IMR-90 (cell line): ENCODE measurements at regions not wholly inside any gene's neighbourhood (a gene's known extent, or its start where the extent isn't known, plus 50 kb on each side); places are given as distances from the start of the nearest gene placed in this dataset.

Experiments used
- ATAC-seq: fragments of 200-7000 bp; cut with Tn5 transposase; 2 replicates; pipeline ENCODE4 v1.9.1; 2020; ENCODE audit warnings: low read depth, mild to moderate bottlenecking, moderate library complexity
- BruUV-seq: library from RNA; stranded (reverse); fragments of 400-500 nt; replicated peaks from 2 replicates; lab custom pipeline; 2021; lab: Mats Ljungman, UMichigan
- CTCF ChIA-PET: fragments of 300-600 bp; formaldehyde crosslinking; extraction: SDS; loops from one replicate; lab custom pipeline; 2021; ENCODE audit warnings: antibody characterized with exemption; lab: Yijun Ruan, JAX
- POLR2A ChIA-PET: fragments of 300-600 bp; sonication (Branson Sonifier 250); formaldehyde crosslinking; loops from one replicate; lab custom pipeline; 2022; ENCODE audit warnings: antibody characterized with exemption; ENCODE audit not compliant: unreplicated experiment; lab: Charles Lee
- DNase-seq: peaks from one replicate; pipeline ENCODE4 v3.0.0; 2013
- H2AFZ ChIP-seq: replicated peaks from 2 replicates; pipeline ENCODE3; 2013; ENCODE audit warnings: low read length, mild to moderate bottlenecking; ENCODE audit not compliant: poor library complexity
- H2AK5ac ChIP-seq: 2 replicates; pipeline ENCODE4 v1.6.1; 2013; ENCODE audit warnings: low read depth, low read length, inconsistent platforms
- H2AK9ac ChIP-seq: replicated peaks from 2 replicates; pipeline ENCODE3; 2013; ENCODE audit warnings: mild to moderate bottlenecking, low read depth, low read length, moderate library complexity; ENCODE audit not compliant: poor library complexity
- H2BK120ac ChIP-seq: 2 replicates; pipeline ENCODE4 v1.6.1; 2013; ENCODE audit warnings: low read depth, low read length, inconsistent platforms
- H2BK15ac ChIP-seq: 3 replicates; pipeline ENCODE4 v1.6.1; 2013; ENCODE audit warnings: low read depth, low read length, inconsistent platforms
- H2BK20ac ChIP-seq: 2 replicates; pipeline ENCODE4 v1.6.1; 2013; ENCODE audit warnings: low read depth, mild to moderate bottlenecking, inconsistent platforms, low read length, moderate library complexity
- H2BK5ac ChIP-seq: 2 replicates; pipeline ENCODE4 v1.6.1; 2013; ENCODE audit warnings: mild to moderate bottlenecking, low read depth, low read length, inconsistent platforms; ENCODE audit not compliant: poor library complexity, severe bottlenecking
- H3K14ac ChIP-seq: replicated peaks from 2 replicates; pipeline ENCODE4 v1.6.1; 2013; ENCODE audit warnings: low read depth, low read length, inconsistent platforms
- H3K18ac ChIP-seq: 2 replicates; pipeline ENCODE4 v1.6.1; 2013; ENCODE audit warnings: low read depth, low read length, control low read depth
- H3K23ac ChIP-seq: 2 replicates; pipeline ENCODE4 v1.6.1; 2013; ENCODE audit warnings: low read depth, low read length, inconsistent platforms
- H3K27ac ChIP-seq: 2 replicates; pipeline ENCODE4 v1.5.1; 2013; ENCODE audit warnings: mild to moderate bottlenecking, control low read depth, low read length; ENCODE audit not compliant: insufficient read depth
- H3K27me3 ChIP-seq: 2 replicates; pipeline ENCODE4 v1.6.1; 2013; ENCODE audit warnings: low read length; ENCODE audit not compliant: control insufficient read depth, insufficient read depth
- H3K36me3 ChIP-seq: 2 replicates; pipeline ENCODE4 v1.6.1; 2013; ENCODE audit warnings: low read length, mixed read lengths; ENCODE audit not compliant: control insufficient read depth, insufficient read depth
- H3K4ac ChIP-seq: 2 replicates; pipeline ENCODE4 v1.6.1; 2013; ENCODE audit warnings: low read depth, low read length, inconsistent platforms
- H3K4me1 ChIP-seq: 2 replicates; pipeline ENCODE4 v1.6.1; 2013; ENCODE audit warnings: low read length, mixed read lengths; ENCODE audit not compliant: control insufficient read depth, insufficient read depth
- H3K4me2 ChIP-seq: 2 replicates; pipeline ENCODE4 v1.6.1; 2013; ENCODE audit warnings: low read depth, mild to moderate bottlenecking, control low read depth, low read length, moderate library complexity
- H3K4me3 ChIP-seq: 2 replicates; pipeline ENCODE4 v1.5.1; 2013; ENCODE audit warnings: low read depth, mild to moderate bottlenecking, control low read depth, low read length, moderate library complexity; ENCODE audit not compliant: insufficient read depth
- H3K56ac ChIP-seq: 2 replicates; pipeline ENCODE4 v1.6.1; 2013; ENCODE audit warnings: low read length, inconsistent platforms; ENCODE audit not compliant: insufficient read depth; ENCODE audit errors: extremely low read depth
- H3K79me1 ChIP-seq, 2 experiments: 2 replicates each; pipeline ENCODE4 v1.6.1; 2013; ENCODE audit warnings: low read length in 2 of 2, inconsistent platforms in 1 of 2, low read depth in 1 of 2
- H3K9ac ChIP-seq: 2 replicates; pipeline ENCODE4 v1.6.1; 2013; ENCODE audit warnings: low read depth, low read length, control low read depth
- H3K9me1 ChIP-seq: 2 replicates; pipeline ENCODE4 v1.6.1; 2013; ENCODE audit warnings: low read length, inconsistent platforms; ENCODE audit not compliant: insufficient read depth
- H3K9me3 ChIP-seq: 2 replicates; pipeline ENCODE4 v1.6.1; 2013; ENCODE audit warnings: low read length; ENCODE audit not compliant: control insufficient read depth, insufficient read depth
- H4K20me1 ChIP-seq: 2 replicates; pipeline ENCODE4 v1.6.1; 2013; ENCODE audit warnings: low read length, inconsistent platforms; ENCODE audit not compliant: insufficient read depth
- H4K5ac ChIP-seq: 2 replicates; pipeline ENCODE4 v1.6.1; 2013; ENCODE audit warnings: mild to moderate bottlenecking, low read depth, low read length, control low read depth
- H4K8ac ChIP-seq, 2 experiments: 2 replicates each; pipeline ENCODE4 v1.6.1; 2013; ENCODE audit warnings: low read depth in 2 of 2, low read length in 2 of 2, control low read depth in 1 of 2, inconsistent platforms in 1 of 2
- H4K91ac ChIP-seq: 2 replicates; pipeline ENCODE4 v1.6.1; 2013; ENCODE audit warnings: low read depth, low read length, inconsistent platforms; ENCODE audit not compliant: insufficient read depth
- CEBPB ChIP-seq: IDR thresholded peaks from 2 replicates; pipeline ENCODE4 v1.6.1; 2012; ENCODE audit warnings: low read depth, low read length, improper control_type of control experiment
- CTCF ChIP-seq: conservative IDR thresholded peaks from 2 replicates; pipeline ENCODE4 v1.5.1; 2012; ENCODE audit warnings: mild to moderate bottlenecking, low read depth, low read length, improper control_type of control experiment
- FOS ChIP-seq: fragments of 150-350 bp; IDR thresholded peaks from 2 replicates; pipeline ENCODE4 v1.6.1; 2016; ENCODE audit warnings: low read depth, low read length
- MXI1 ChIP-seq: IDR thresholded peaks from 2 replicates; pipeline ENCODE4 v1.6.1; 2012; ENCODE audit warnings: low read depth, mild to moderate bottlenecking, low read length, moderate library complexity, borderline replicate concordance
- POLR2A ChIP-seq: IDR thresholded peaks from 2 replicates; pipeline ENCODE4 v1.6.1; 2012; ENCODE audit warnings: mild to moderate bottlenecking, low read depth, low read length
- RAD21 ChIP-seq: IDR thresholded peaks from 2 replicates; pipeline ENCODE4 v1.6.1; 2012; ENCODE audit warnings: low read length, improper control_type of control experiment
- RFX5 ChIP-seq: IDR thresholded peaks from 2 replicates; pipeline ENCODE4 v1.8.0; 2012; ENCODE audit warnings: low read depth, mild to moderate bottlenecking, low read length, moderate library complexity
- USF2 ChIP-seq: fragments of 150-350 bp; IDR thresholded peaks from 2 replicates; pipeline ENCODE4 v1.6.1; 2017; ENCODE audit warnings: mild to moderate bottlenecking, antibody characterized with exemption, low read length, low read depth
- WGBS, 2 experiments: methylation state at CpG; one replicate each; pipeline versions ENCODE4 v1.1.5 to v1.1.7; 2013; ENCODE audit warnings: missing lambda C conversion rate in 2 of 2; ENCODE audit not compliant: insufficient read length in 1 of 2; ENCODE audit errors: extremely low coverage in 2 of 2; 5-methylcytosine and 5-hydroxymethylcytosine counted together
- dilution Hi-C: fragments of 300-500 bp; cut with HindIII; formaldehyde crosslinking; loops from one replicate; pipeline ENCODE4 v1.14.3; 2018; ENCODE audit warnings: low sequenced_read_pairs; ENCODE audit not compliant: unreplicated experiment
- in situ Hi-C: fragments of 300-500 bp; cut with MboI; formaldehyde crosslinking; loops from 3 replicates; pipeline ENCODE4 v1.14.3; 2019; ENCODE audit warnings: low sequenced_read_pairs, inconsistent platforms, mixed read lengths
- intact Hi-C: fragments of 100-400 bp; cut with micrococcal nuclease; formaldehyde crosslinking; loops from 2 replicates; pipeline ENCODE4 v1.10.0; 2022
- TF ChIP-seq, protein P1 (sequence below): fragments of 150-350 bp; IDR thresholded peaks from 2 replicates; pipeline ENCODE4 v1.6.1; 2016; ENCODE audit warnings: low read depth, mild to moderate bottlenecking, low read length, moderate library complexity, borderline replicate concordance

DNA sequence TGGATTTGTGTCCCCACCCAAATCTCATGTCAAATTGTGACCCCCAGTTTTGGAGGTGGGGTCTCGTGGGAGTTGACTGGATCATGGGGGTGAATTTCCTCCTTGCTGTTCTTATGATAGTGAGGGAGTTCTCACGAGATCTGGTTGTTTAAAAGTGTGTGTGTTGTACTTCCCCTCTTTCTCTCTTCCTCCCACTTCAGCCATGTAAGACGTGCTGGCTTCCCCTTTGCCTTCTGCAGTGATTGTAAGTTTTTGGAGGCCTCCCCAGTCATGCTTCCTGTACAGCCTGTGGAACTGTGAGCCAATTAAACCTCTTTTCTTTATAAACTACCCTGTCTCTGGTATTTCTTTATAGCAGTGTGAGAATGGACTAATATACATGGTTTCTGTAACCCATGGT, 64.6 kb downstream of the RHOU start:
- Histone ChIP-seq H3K36me3 (no peaks in the 10 kb centered on the region), H3K9me1 (no peaks in the 10 kb centered on the region), H3K4ac (no peak overlapping the region), H3K18ac (no peak overlapping the region), H4K8ac (no peak overlapping the region), H3K4me3 (no peak overlapping the region), H2BK5ac (no peak overlapping the region), H3K27ac (no peak overlapping the region), H2AFZ (no peak overlapping the region), H2BK15ac (no peak overlapping the region), H3K79me1 (no peaks in the 10 kb centered on the region), H2AK9ac (no peak overlapping the region), H3K4me2 (no peak overlapping the region), H4K5ac (no peak overlapping the region), H3K27me3 (peaks cover 3% of the 10 kb centered on the region), H2AK5ac (no peak overlapping the region), H3K9me3 (no peaks in the 10 kb centered on the region), H2BK20ac (no peak overlapping the region), H3K56ac (no peak overlapping the region), H4K91ac (no peak overlapping the region), H3K4me1 (peaks cover 3% of the 10 kb centered on the region; the same call in 1 of the 2 replicates), H3K9ac (no peak overlapping the region), H3K23ac (no peak overlapping the region), H2BK120ac (no peak overlapping the region), H4K20me1 (no peaks in the 10 kb centered on the region), H3K14ac (no peak overlapping the region)
- dilution Hi-C loops = no loop called here
- ChIA-PET CTCF (no interaction called here), POLR2A (no interaction called here)
- intact Hi-C loops = no loop called here
- TF ChIP-seq POLR2A (no peak), MXI1 (no peak), CTCF (no peak), USF2 (no peak), RFX5 (no peak), RAD21 (no peak), FOS (no peak), CEBPB (no peak)
- TF ChIP-seq, protein P1, sequence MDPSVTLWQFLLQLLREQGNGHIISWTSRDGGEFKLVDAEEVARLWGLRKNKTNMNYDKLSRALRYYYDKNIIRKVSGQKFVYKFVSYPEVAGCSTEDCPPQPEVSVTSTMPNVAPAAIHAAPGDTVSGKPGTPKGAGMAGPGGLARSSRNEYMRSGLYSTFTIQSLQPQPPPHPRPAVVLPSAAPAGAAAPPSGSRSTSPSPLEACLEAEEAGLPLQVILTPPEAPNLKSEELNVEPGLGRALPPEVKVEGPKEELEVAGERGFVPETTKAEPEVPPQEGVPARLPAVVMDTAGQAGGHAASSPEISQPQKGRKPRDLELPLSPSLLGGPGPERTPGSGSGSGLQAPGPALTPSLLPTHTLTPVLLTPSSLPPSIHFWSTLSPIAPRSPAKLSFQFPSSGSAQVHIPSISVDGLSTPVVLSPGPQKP = no peak
- in situ Hi-C loops = no loop called here
- no TSS peak for BruUV-seq
- DNase-seq (no peak), ATAC-seq (no peak)
- no CpG with 5 or more reads among the region's 3 CpGs for WGBS, 2 experiments
